GM12873 (cell line): ENCODE measurements at regions not wholly inside any gene's neighbourhood (a gene's known extent, or its start where the extent isn't known, plus 50 kb on each side); places are given as distances from the start of the nearest gene placed in this dataset.

Experiments
- CTCF ChIP-seq: IDR thresholded peaks from 2 replicates; pipeline ENCODE4 v1.5.1; 2012; ENCODE audit warnings: low read depth, mild to moderate bottlenecking, moderate library complexity, low read length, control low read depth; ENCODE audit not compliant: insufficient read depth; ENCODE audit errors: missing control alignments

- TF ChIP-seq CTCF, result no peak
Measured at GRCh38 chr16:64543441-64543840, 578.4 kb downstream of the CDH11 start.

- TF ChIP-seq CTCF, result no peak
Measured at GRCh38 chr16:64543031-64543430, 578.8 kb downstream of the CDH11 start.

- TF ChIP-seq CTCF, result no peak
Measured at GRCh38 chr16:64542152-64542551, 579.7 kb downstream of the CDH11 start.

- no peak for TF ChIP-seq CTCF
Measured at GRCh38 chr16:64541621-64542020, 580.2 kb downstream of the CDH11 start.

- TF ChIP-seq CTCF, result no peak
Measured at GRCh38 chr16:64540434-64540833, 581.4 kb downstream of the CDH11 start.

GRCh38 chr16:64539811-64540371 is 582.0 kb downstream of the CDH11 start:
- no peak for TF ChIP-seq CTCF

GRCh38 chr16:64534180-64534780 is 587.6 kb downstream of the CDH11 start:
- no peak for TF ChIP-seq CTCF
